GM12865 (cell line): ENCODE measurements at regions not wholly inside any gene's neighbourhood (a gene's known extent, or its start where the extent isn't known, plus 50 kb on each side); places are given as distances from the start of the nearest gene placed in this dataset.

Experiments
- DNase-seq: peaks from one replicate; pipeline ENCODE4 v3.0.0; 2010; ENCODE audit warnings: low read depth
- H3K4me3 ChIP-seq: 2 replicates; pipeline ENCODE4 v1.5.1; 2011; ENCODE audit warnings: mild to moderate bottlenecking, low read depth, low read length, control low read depth
- TF ChIP-seq, protein P1 (sequence below): IDR thresholded peaks from 2 replicates; pipeline ENCODE4 v1.5.1; 2011; ENCODE audit warnings: low read length, control low read depth, low read depth, inconsistent platforms; ENCODE audit not compliant: insufficient read depth; ENCODE audit errors: missing control alignments

DNA sequence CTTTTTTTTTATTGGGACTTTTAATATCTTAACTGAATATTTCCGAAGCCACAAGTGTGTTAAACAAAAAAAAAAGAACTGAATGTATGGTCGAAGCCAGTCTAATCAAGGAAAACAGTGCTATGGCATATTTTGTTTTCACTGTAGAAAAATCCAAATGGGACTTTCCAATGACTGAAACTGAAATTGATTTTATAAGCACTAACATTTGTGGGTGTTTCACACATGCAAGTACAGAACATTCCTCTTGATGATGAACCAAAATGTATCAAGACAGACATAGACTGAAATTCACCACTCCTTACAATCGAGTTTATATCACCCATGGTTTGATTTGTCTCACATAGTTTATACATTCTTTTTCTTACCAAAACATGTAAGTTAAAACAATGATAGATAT lies 1026.8 kb downstream of the CDH18 start:
- H3K4me3 ChIP-seq: no peak overlapping the region
- DNase-seq: peak; percentile 3
- TF ChIP-seq, protein P1, sequence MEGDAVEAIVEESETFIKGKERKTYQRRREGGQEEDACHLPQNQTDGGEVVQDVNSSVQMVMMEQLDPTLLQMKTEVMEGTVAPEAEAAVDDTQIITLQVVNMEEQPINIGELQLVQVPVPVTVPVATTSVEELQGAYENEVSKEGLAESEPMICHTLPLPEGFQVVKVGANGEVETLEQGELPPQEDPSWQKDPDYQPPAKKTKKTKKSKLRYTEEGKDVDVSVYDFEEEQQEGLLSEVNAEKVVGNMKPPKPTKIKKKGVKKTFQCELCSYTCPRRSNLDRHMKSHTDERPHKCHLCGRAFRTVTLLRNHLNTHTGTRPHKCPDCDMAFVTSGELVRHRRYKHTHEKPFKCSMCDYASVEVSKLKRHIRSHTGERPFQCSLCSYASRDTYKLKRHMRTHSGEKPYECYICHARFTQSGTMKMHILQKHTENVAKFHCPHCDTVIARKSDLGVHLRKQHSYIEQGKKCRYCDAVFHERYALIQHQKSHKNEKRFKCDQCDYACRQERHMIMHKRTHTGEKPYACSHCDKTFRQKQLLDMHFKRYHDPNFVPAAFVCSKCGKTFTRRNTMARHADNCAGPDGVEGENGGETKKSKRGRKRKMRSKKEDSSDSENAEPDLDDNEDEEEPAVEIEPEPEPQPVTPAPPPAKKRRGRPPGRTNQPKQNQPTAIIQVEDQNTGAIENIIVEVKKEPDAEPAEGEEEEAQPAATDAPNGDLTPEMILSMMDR: no peak

DNA sequence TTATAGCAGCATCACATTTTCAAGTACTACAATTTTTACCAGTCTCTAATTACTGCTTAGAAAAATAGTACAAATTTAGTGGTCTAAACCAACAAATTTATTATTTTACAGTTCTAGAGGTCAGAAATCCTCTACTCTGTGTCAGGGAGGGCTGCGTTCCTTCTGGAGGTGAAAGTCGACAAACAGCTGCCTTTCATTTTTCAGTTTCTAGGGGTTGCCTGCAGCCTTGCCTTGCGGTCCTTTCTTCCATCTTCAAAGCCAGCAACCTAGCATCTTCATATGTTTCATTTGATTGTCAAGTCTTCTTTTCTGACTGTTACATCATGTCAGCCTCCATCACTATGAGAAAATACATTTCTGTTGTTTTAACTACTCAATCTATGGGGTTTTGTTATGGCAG lies 1022.1 kb downstream of the CDH18 start:
- H3K4me3 ChIP-seq: no peak overlapping the region
- TF ChIP-seq, protein P1: no peak
- DNase-seq: no peak

DNA sequence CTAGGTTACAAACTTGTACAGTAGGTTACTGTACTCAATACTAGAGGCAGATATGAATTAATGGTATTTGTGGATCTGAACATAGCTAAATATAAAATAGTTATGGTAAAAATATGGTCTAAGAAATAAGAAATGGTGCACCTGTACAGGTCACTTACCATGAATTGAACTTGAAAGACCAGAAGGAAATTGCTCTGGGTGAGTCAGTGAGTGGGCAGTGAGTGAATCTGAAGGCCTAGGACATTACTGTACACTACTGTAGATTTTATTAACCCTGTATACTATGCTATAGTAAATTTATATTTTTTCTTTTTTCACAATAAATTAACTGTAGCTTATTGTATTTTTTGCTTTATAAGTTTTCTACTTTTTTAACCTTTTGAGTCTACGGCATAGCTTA lies 1020.4 kb downstream of the CDH18 start:
- TF ChIP-seq, protein P1: no peak
- H3K4me3 ChIP-seq: no peak overlapping the region
- DNase-seq: no peak

DNA sequence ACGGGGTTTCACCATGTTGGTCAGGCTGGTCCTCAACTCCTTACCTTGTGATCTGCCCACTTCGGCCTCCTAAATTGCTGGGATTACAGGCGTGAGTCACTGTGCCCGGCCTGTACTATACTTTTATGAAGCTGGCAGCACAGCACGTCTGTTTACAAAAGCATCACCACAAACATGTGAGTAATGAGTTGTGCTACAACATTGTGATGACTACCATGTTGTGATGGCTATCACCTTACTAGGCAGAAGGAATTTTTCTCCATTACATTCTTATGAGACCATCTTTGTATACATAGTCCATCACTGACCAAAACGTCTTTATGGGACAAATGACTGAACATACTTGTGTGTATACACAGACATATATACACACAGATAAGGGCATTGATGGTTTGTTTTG lies 1019.0 kb downstream of the CDH18 start:
- DNase-seq: no peak
- TF ChIP-seq, protein P1: no peak
- H3K4me3 ChIP-seq: no peak overlapping the region

DNA sequence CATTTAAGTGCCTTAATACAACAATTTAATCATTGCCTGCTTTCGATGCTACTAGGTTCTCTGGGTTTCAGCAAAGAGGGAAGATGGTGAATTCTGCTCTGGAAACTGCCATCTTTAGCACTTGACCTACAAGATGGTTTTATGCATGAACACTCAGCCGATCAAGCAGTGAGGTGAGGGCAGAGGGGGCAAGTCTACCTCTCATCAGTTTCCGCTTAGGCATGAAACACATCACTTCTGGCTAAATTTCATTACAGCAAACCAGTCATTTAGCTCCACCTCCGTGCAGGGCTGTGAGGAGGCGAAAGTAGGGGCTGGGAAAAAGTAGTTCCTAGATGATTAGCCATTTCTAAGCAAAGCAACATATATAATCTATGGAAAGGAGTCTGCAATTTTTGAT lies 1018.0 kb downstream of the CDH18 start:
- DNase-seq: peak; percentile 29
- no peak overlapping the region for H3K4me3 ChIP-seq
- TF ChIP-seq, protein P1: no peak

DNA sequence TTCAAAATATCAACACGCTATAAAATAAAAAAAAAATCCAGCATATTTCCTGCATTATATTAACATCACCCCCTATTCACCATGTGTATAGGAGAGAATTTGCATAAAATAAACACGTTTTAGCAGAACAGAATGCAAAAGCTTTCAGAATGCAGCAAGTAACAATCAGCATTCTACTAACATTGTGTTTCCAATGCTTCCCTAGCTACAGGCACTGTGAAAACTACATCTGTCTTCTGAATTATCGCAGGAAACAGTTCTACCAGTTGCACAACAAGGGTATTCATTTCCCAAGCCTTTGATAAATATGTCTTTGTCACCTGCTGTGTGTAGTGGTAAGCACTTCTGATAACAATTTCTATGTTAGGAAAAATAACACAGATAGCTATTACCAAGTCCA lies 1015.8 kb downstream of the CDH18 start:
- H3K4me3 ChIP-seq: no peak overlapping the region
- DNase-seq: no peak
- TF ChIP-seq, protein P1: no peak

DNA sequence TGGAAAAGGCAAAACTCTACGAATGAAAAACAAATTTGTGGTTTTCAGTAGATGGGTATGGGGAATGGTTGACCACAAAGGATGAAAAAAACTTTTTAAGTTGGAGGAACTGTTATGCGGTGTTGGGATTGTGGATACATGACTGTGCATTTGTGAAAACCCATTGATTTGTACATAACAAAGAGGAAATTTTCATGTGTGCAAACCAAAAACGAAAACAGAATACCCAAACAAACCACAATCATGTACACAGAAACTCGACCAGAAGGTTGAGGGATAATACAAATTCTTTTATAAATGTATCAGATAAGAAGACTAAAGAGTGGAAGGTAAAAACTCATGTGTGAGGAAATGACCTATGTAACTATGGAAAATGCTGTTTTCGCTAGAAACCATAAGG lies 1012.4 kb downstream of the CDH18 start:
- TF ChIP-seq, protein P1: no peak
- H3K4me3 ChIP-seq: no peak overlapping the region
- no peak for DNase-seq
